GM19351 (cell line): ENCODE measurements at regions not wholly inside any gene's neighbourhood (a gene's known extent, or its start where the extent isn't known, plus 50 kb on each side); places are given as distances from the start of the nearest gene placed in this dataset.
A peak's percentile ranks its signal among the peaks of the same experiment; 100 is the strongest.
"Not testable (repeated sequence)": the region's sequence is repeated elsewhere in the genome, so short reads cannot be mapped to it uniquely, and the experiment has no call there.

Source experiments
- ATAC-seq: cut with Tn5 transposase; IDR thresholded peaks from one replicate; pipeline ENCODE4 v1.9.1; 2021; ENCODE audit warnings: mild to moderate bottlenecking, moderate library complexity; ENCODE audit not compliant: unreplicated experiment

DNA sequence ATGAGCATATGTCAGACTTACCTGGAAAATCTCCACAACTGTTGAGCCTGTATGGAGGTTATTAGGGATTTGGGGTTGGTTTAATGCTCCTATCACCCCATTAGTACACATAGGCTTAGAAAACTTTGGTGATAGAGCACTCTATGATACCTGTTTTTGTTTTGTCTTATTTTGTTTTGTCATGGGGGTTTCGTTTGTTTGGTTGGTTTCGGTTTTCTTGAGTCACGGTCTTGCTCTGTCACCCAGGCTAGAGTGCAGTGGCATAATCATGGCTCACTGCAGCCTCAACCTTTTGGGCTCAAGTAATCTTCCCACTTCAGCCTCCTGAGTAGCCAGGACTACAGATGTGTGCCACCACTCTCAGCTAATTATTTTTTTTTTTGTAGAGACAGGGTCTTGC lies 70.0 kb downstream of the MZT1 start:
- ATAC-seq, result no peak

DNA sequence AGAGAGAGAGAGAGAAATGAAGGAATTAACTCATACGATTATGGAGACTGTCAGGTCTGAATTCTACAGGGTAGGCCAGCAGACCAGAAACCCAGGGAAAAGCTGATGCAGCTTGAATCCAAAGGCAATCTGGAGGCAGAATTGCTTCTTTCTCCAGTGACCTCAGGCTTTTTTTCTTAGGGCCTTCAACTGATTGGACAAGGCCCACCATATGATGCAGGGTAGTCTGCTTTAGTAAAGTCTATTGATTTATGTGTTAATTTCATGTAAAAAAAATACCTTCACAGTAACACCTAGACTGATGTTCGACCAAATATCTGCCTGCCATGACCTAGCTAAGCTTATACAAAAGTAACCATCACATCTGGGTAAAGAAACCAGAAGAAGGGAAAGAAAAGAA lies 71.1 kb downstream of the MZT1 start:
- ATAC-seq, result no peak

DNA sequence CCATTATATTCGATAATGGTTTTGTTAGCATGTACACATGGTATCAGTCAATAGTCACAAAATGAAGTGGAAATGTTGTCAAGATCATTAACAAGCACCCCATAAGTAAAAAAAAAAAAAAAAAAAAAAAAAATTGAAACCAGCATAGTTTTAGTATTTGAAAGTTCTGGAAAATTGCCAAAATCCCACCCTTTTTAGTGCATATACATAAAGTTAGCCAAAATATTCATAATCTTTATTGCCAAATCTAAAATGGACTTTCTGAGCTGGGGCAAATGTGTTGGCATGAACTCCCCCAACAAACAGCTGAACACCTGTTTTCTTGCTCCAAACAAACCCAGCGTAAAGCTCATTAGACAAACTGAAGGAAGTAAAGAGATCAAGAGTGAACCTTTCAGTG lies 73.9 kb downstream of the MZT1 start:
- no peak for ATAC-seq

DNA sequence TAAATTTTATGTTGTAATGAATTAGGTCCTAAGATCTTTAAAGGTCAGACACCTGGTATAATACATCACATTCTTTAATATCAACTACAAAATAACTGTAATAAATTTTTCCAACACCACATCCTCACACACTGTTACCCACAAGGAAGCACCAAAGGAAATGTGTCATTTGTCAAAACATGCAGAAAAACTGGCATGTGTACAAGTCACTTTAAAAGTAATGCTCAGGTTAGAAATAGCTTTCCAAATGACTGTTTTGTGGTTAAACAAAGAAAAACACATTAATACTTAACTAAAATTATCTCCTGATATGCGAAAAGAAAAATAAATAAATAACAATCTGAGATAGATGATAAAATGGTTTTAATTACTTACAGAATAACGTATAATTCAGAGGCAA lies 74.7 kb downstream of the MZT1 start:
- ATAC-seq, result no peak

DNA sequence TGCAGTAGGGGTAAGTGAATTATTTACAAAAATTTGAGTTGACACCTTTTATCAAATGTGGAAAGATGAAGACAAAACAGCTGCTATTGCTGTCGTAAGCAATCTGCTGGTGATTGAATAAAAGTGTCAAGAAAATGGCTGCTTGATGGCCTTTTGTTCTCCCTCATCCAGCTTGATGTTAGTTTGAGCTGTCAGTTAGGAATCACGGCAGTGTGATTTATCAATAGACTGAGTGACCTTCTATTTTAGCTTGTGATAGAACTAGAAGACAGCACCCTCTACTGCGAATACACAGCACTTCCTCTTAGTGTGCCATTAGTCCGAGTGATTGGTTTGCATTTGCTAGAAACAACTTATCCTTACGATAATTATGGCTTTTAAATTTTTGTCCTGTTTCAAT lies 76.3 kb downstream of the MZT1 start:
- peak; percentile 66 for ATAC-seq

DNA sequence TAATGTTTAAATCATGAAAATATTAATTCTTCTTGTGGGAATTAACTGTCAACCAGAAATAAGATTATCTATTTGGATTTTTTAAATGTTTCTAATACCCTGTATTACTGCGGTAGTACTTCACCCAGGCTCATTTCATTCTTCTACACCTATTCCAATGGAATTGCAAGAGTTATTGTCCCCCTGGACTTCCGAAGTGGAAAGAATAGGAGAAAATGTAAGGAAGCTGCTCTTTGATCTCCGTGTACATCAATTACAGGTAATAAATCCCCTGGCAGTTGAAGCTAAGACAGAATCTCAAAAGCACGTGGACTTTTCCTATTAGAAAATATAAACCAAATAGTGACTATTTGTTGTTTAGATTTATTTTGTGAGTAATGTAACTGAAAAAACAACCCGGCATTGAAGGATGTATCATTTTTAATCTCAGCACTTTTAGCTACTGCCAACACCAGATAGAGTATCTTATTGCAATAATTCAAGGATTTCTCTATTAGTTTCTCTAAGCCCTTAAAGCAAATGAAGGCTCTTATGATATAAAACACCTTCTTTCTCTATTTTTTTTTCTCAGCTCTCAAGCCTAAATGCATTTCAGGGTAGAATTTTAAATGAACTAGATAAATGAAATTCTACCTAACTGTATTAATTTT lies 77.3 kb downstream of the MZT1 start:
- no peak for ATAC-seq

DNA sequence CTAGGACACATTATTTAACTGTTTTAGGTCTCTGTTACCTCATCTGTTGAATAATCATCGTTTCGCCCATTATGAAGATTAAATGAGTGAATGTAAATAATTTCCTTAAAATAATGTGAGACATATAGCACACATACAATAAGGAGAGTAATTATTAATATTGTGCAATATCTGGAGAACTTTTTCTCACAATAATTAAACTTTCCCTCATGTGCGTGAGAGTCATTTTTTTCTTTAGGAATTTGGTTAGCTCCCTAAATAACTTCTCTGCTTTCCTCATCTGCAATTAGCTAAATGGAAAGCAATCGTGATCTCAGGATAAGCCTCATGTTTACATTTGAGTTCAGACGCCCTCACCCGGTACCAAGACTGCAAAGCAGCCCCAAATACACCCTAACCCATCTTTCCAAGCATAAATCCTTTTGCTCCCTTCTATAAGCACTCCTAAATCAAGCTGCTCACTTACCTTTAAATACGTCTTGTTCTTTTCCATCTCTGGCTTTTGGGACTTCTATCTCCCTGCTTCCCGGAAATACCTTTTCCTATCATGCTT lies 78.8 kb downstream of the MZT1 start:
- ATAC-seq, result no peak

DNA sequence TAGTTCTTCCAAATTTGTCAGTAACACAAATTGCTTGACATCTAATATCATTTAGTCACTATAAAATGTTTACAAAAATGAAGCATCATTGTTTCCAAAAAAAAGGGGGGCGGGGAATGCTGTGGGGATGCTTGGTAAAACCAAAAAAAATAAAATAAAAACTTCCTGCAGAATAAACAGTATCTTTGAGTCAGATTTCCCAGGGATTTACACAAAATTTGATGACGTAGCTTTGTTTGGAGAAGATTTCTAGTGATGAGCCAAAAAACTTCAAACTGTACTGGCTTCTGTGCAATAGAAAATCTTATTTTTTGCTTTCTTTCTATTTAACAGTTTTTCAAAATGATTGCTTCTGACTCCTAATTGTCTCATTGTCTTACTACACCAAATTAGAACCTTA lies 80.0 kb downstream of the MZT1 start:
- no peak for ATAC-seq

DNA sequence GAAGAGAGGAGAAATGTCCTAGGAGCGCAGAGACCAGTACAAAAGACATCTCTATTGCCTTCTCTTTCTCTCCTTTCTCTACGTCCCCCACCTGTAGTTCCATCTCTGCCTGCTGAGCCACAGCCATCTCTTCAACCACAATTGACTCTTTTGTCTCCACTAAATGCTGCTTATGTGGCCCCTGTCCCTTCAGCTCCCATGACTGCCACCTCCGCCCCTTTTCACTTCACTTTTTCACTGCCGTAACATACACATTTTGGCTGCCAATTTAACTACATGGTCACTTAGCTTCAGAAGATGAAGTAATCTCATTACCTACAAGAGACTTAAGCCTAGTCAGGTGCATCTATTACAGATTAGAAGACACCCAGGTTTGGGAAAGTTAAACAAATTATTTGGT lies 81.9 kb downstream of the MZT1 start:
- no peak for ATAC-seq

DNA sequence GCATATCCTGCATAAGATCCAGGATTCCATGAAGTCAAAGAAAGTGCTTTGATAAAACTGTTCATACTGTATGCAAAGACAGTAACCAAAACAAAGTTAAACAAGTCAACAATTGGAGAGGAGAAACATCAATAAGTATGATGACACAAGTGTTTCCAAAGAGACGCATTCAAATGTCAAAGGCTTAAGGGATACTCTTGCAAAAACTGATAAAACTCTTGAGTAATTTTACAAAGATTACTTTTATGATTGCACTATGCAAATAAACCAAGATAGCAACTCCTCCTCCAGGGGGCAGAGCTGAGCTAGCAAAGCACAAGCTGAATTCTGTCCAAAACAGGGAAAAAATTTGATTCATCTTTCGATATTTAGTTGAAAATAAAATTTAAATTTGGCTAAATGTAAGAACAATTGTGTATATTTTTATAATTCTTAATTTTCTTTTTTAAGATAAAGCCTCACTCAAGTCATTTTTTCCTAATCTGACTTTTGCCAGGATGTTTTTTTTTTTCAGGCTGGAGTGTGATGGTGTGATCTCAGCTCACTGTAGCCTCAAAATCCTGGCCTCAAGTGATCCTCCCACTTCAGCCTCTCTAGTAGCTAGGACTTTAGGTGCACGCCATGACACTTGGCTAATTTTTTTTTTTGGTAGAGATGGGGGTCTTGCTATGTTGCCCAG lies 84.0 kb downstream of the MZT1 start:
- ATAC-seq, result peak; percentile 60

DNA sequence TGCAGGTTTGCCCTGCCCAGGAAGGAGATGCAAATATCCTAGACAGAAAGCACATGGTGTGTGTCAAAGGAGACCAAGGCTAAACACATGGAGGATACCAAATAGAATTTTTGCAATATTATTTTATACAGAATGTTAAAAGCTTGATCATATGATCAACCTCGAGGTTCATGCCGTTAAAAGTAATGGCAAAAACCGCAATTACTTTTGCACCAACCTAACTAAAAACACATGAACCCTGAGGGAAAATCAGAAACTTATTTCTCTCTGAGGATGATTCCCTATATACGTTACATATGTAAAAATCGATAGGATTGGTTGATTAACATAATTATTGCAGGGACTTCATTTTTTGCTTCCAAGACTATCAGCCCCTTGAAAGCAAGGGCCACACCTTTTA lies 88.1 kb downstream of the MZT1 start:
- no peak for ATAC-seq

DNA sequence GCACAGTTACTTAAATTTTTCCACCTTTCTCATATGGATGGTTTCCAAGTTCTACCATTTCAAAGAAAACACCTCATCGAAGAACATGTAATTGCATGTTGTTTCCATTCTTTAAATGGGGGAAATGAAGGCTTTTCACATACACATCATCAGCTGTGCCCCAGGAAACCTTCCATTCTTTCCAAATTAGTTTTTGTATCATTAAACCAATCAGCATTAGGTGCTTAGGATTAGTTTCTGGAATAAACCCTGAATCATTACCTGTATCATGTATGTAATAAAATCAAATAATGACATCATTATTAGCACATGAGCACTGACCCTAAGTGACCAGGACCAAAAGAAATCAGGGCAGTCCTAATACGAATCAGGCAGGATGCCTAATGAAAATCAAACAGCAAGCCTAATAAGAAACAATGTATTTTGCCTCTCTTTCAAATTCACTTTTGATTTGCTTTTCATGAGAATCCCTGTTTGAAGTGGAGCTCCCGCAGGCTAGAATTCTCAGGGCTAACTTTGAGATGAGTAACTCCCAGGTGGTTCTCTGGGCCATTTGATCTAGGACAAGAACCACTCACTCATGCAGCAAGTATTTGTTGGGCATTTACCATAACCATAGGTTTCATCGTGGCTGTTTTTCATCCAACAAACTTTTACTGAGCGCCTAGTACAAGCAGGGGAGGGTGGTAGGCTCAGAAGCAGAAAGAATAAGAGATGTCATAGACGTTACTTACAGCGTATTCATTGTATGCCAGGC lies 89.2 kb downstream of the MZT1 start:
- ATAC-seq, result no peak

DNA sequence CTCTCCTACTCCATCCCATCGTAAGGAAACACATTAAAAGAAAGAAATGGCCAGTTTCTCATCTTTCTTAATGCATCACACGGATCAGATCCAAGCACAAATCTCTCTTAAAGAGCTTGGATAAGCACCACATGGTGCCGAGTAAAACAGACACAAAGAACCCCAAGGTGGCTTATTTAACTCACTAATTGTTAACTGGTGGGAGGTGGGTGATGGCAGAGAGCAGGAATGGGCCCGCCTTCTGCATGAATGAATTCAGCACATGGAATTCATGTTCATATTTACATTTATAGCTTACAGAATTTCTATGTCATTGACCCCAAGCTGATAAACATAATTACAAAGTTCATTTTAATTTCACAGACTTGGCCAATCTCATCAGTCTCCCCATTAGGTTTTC lies 89.9 kb downstream of the MZT1 start:
- no peak for ATAC-seq

DNA sequence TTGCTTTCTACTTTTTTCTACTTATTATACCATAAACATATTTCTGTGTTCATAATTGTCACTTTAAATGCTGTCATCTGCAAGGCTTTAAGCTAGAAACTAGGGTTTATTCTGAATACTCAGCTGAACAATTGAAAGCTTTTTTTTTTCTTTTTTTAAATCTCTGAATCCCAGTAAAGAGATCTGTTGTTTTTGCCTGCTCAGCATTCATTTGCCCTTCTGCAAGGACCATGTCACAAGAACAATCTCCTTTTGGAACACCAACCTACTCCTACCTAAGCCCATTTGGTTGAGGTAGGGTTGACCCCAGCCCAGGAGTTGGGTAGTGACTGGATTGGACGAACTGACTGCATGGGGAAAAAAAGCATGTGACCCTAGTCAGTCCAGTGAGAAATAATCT lies 92.6 kb downstream of the MZT1 start:
- no peak for ATAC-seq

DNA sequence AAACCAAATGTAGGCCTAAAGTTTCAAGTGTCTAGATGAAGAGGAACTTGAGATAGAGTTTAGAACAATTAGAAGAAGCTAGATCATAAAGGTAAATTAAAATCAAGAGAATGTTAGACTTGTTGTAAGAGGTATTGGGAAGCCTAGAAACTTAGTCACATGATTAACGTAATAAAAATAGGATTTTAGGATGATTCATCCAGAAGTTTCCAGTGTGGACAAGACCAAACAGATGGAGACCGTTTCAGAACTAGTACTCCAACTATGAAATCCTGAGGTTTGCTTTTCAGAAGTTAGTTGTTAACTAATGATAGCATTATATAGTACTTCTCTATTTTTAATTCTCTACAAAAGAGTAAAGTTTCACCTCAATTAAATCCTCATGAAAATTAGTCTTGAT lies 104.9 kb downstream of the MZT1 start:
- ATAC-seq, result no peak

DNA sequence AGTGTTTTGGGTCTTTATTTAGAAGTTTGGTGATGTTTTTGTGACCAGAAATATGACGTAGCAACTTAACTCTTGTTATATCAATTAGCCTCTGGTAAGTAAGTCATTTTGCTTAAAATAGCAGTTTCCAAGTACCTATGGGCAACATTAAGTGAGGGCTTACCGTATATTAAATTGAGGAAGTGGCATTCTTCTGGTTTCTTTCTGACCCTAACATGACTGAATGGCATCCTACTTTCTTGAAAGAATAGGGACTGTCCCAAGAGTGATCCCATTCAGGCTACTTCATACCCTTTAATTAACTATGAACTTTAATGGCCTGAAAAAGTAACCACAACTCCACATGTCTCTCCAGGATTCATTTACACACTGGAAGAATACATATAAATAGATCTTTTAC lies 106.6 kb downstream of the MZT1 start:
- ATAC-seq, result no peak

DNA sequence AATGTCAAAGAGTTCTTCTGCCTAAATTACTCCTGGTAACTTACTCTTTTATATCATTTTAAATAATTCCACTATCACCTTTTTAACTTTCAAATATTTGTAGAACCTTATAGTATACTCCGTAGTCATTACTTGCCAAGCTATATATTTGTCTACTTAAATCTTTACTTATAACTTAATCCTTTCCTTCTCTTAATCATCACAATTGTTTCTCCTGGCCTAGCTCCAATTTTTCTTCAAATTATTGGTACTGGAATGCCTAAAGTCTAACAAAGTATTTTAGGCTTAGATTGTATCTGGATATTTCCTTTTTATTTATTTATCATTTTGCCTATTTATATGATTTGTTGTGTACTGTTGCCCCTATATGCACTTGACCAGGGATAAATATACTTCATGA lies 109.5 kb downstream of the MZT1 start:
- no peak for ATAC-seq

DNA sequence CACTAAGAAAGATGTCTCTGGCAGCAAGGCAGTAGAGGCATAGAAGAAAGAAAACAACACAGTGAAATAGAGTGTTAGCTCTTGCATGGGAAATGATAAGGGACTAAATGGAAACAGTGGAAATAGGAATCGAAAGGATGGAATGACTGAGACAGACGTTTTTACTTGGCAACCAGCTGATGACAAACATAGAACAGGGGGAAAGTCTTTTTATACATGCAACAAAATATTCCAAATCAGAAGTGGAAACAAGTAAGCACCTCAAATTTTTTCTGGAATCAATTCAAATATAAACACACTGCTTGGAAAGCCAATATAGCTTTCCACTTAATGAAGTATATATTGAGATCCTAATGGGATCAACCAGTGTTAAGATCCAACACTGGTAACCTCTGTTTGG lies 110.2 kb downstream of the MZT1 start:
- no peak for ATAC-seq

DNA sequence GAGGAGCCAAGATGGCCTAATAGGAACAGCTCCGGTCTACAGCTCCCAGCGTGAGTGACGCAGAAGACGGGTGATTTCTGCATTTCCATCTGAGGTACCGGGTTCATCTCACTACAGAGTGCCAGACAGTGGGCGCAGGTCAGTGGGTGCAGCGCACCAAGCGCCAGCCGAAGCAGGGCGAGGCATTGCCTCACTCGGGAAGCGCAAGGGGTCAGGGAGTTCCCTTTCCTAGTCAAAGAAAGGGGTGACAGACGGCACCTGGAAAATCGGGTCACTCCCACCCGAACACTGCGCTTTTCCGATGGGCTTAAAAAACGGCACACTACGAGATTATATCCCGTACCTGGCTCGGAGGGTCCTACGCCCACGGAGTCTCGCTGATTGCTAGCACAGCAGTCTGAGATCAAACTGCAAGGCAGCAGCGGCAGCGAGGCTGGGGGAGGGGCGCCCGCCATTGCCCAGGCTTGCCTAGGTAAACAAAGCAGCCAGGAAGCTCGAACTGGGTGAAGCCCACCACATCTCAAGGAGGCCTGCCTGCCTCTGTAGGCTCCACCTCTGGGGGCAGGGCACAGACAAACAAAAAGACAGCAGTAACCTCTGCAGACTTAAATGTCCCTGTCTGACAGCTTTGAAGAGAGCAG lies 117.1 kb downstream of the MZT1 start:
- not testable (repeated sequence) for ATAC-seq

DNA sequence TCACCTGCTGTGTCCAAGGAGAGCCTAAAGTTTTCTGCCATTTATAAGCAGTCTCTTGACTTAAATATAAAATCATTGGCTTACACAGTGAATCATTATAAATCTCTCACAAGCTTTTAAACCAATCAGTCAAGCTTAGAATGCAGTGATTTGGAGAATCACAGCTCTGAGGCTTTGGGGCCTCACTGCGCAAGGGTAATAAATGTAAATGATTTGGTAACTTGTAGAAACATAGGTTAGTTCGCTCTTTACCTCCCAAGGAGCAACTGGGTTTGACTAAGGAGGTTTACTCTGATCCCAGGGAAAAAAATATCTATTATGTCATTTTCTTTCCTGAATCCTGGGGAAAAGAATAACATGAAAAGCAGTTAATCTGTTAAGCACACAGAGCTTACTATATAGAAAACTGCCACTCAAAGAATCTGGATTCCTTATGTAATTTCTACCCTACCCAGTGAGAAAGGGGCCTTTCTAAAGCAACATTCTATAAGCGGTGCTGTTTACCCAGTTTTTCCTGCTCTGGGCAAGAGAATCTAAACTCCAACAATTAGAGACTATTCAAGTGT lies 128.2 kb downstream of the MZT1 start:
- ATAC-seq, result no peak

DNA sequence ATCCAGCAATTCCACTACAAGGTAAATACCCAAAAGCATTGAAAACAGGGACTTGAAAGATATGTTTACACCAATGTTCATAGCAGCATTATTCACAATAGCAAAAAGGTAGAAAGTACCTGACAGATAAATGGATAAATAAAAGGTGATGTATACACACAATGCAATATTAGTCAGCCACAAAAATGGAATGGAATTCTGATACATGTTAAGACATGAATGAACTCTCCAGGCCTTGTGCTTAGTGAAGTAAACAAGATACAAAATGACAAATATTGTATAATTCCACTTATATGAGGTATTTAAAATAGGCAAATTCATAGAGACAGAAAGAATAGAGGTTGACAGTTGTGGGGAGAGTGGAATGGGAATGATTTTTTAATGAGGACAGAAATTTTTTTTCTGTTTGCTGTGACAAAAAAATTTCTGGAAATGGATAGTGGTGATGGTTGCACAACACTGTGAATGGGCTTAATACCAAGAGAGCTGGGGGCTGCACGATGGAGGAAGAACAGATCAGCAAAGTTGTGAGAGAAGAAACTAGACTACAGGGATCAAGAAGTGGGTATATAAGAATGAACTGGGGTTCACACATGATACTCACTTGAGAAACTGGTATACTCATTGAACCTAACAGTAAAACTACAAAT lies 137.2 kb downstream of the MZT1 start:
- no peak for ATAC-seq
